Endothelial cell of umbilical vein (primary cell): ENCODE measurements at regions not wholly inside any gene's neighbourhood (a gene's known extent, or its start where the extent isn't known, plus 50 kb on each side); places are given as distances from the start of the nearest gene placed in this dataset.

ENCODE experiments used
- BruUV-seq: library from RNA; stranded (reverse); fragments of 400-500 nt; replicated peaks from 2 replicates; lab custom pipeline; 2021; lab: Mats Ljungman, UMichigan
- CTCF ChIA-PET: fragments of 300-600, 350-600 bp; sonication (Branson Sonifier 250); formaldehyde crosslinking; loops from one replicate; lab custom pipeline; 2021; ENCODE audit warnings: antibody characterized with exemption, inconsistent platforms; lab: Charles Lee
- POLR2A ChIA-PET: fragments of 300-600, 350-600 bp; sonication (Branson Sonifier 250); formaldehyde crosslinking; loops from one replicate; lab custom pipeline; 2021; ENCODE audit warnings: antibody characterized with exemption, inconsistent platforms; lab: Charles Lee
- DNase-seq: peaks from one replicate; pipeline ENCODE4 v3.0.0-alpha.2; 2011; ENCODE audit warnings: low read depth, low spot score
- FAIRE-seq: peaks from 2 replicates; lab custom pipeline; 2011; peaks lifted over from hg19 to GRCh38; lab: Jason Lieb, UNC
- H2AFZ ChIP-seq: 2 replicates; pipeline ENCODE4 v1.6.0; 2012; ENCODE audit warnings: low read depth, low read length, control low read depth, inconsistent platforms
- H3K27ac ChIP-seq: 2 replicates; pipeline ENCODE4 v1.5.1; 2011; ENCODE audit warnings: low read depth, mild to moderate bottlenecking, control low read depth, low read length, moderate library complexity; ENCODE audit not compliant: insufficient read depth
- H3K27me3 ChIP-seq, 2 experiments: 2 replicates each; pipeline versions ENCODE4 v1.6.0 to v1.6.1; 2011; ENCODE audit warnings: low read length in 2 of 2, mixed read lengths in 1 of 2; ENCODE audit not compliant: control insufficient read depth in 2 of 2, insufficient read depth in 2 of 2
- H3K36me3 ChIP-seq, 2 experiments: 2 replicates in 1 of 2; 3 replicates in 1 of 2; pipeline ENCODE4 v1.5.1; 2011; ENCODE audit warnings: low read length in 2 of 2, mild to moderate bottlenecking in 1 of 2, moderate library complexity in 1 of 2; ENCODE audit not compliant: control insufficient read depth in 2 of 2, insufficient read depth in 2 of 2; ENCODE audit errors: extremely low read depth in 1 of 2
- H3K4me1 ChIP-seq: 3 replicates; pipeline ENCODE4 v1.5.1; 2011; ENCODE audit warnings: mild to moderate bottlenecking, low read length; ENCODE audit not compliant: control insufficient read depth, insufficient read depth; ENCODE audit errors: extremely low read depth
- H3K4me2 ChIP-seq: 2 replicates; pipeline ENCODE4 v1.6.1; 2011; ENCODE audit warnings: low read length, control low read depth, mixed read lengths; ENCODE audit not compliant: insufficient read depth
- H3K4me3 ChIP-seq, 3 experiments: fragments of 200-600 bp in 1 of 3; sonication (generic), shearing (Covaris generic) in 1 of 3; replicated peaks in 1 of 3; 2 replicates each; pipeline ENCODE4 v1.5.1; 2011 to 2016; ENCODE audit warnings: control low read depth in 3 of 3, low read length in 3 of 3, mild to moderate bottlenecking in 2 of 3, inconsistent platforms in 1 of 3, low read depth in 1 of 3, moderate library complexity in 1 of 3; ENCODE audit not compliant: insufficient read depth in 1 of 3
- H3K79me2 ChIP-seq: 2 replicates; pipeline ENCODE4 v1.6.0; 2012; ENCODE audit warnings: low read length, inconsistent platforms; ENCODE audit not compliant: control insufficient read depth, insufficient read depth
- H3K9ac ChIP-seq: replicated peaks from 2 replicates; pipeline ENCODE3; 2011; ENCODE audit warnings: low read length, control low read depth; ENCODE audit not compliant: insufficient read depth; ENCODE audit errors: extremely low read depth
- H3K9me1 ChIP-seq: replicated peaks from 3 replicates; pipeline ENCODE4 v1.6.0; 2011; ENCODE audit warnings: mild to moderate bottlenecking, low read length; ENCODE audit not compliant: control insufficient read depth, insufficient read depth; ENCODE audit errors: extremely low read depth
- H3K9me3 ChIP-seq: replicated peaks from 2 replicates; pipeline ENCODE4 v1.5.1; 2012; ENCODE audit warnings: low read length, inconsistent platforms; ENCODE audit not compliant: control insufficient read depth, insufficient read depth
- H4K20me1 ChIP-seq: replicated peaks from 2 replicates; pipeline ENCODE3; 2011; ENCODE audit warnings: mild to moderate bottlenecking, low read length; ENCODE audit not compliant: control insufficient read depth, insufficient read depth; ENCODE audit errors: extremely low read depth
- CTCF ChIP-seq, 2 donors: IDR thresholded peaks; 1 replicate in 1 of 2; 2 replicates in 1 of 2; pipeline ENCODE4 v1.5.1; 2011; ENCODE audit warnings: low read length in 2 of 2, mild to moderate bottlenecking in 2 of 2, moderate library complexity in 2 of 2, control low read depth in 1 of 2, inconsistent platforms in 1 of 2, low read depth in 1 of 2; ENCODE audit not compliant: insufficient read depth in 1 of 2; ENCODE audit errors: extremely low read depth in 1 of 2
- EZH2 ChIP-seq: IDR thresholded peaks from 2 replicates; pipeline ENCODE4 v1.6.1; 2012; ENCODE audit warnings: borderline replicate concordance, low read depth, mild to moderate bottlenecking, moderate library complexity, low read length, inconsistent platforms; ENCODE audit not compliant: severe bottlenecking
- FOS ChIP-seq: IDR thresholded peaks from 2 replicates; pipeline ENCODE4 v1.6.1; 2011; ENCODE audit warnings: mild to moderate bottlenecking, low read length, moderate library complexity, borderline replicate concordance; ENCODE audit not compliant: insufficient read depth
- GATA2 ChIP-seq: IDR thresholded peaks from 2 replicates; pipeline ENCODE4 v1.7.0; 2011; ENCODE audit warnings: low read depth, mild to moderate bottlenecking, moderate library complexity, mixed read lengths, low read length; ENCODE audit not compliant: insufficient read length, insufficient read depth
- JUN ChIP-seq: IDR thresholded peaks from 2 replicates; pipeline ENCODE4 v1.6.1; 2011; ENCODE audit warnings: borderline replicate concordance, low read depth; ENCODE audit not compliant: insufficient read length, insufficient read depth
- MAX ChIP-seq: IDR thresholded peaks from 2 replicates; pipeline ENCODE4 v1.6.1; 2011; ENCODE audit not compliant: insufficient read depth, insufficient read length
- MYC ChIP-seq: IDR thresholded peaks from one replicate; pipeline ENCODE4 v1.6.1; 2011; ENCODE audit warnings: mild to moderate bottlenecking, low read depth, low read length
- POLR2A ChIP-seq: IDR thresholded peaks from 2 replicates; pipeline ENCODE4 v1.6.1; 2012; ENCODE audit warnings: low read depth, mild to moderate bottlenecking, control low read depth, low read length
- POLR2AphosphoS5 ChIP-seq: IDR thresholded peaks from 2 replicates; pipeline ENCODE4 v1.6.1; 2012; ENCODE audit warnings: low read depth, mild to moderate bottlenecking, control low read depth, low read length, moderate library complexity; ENCODE audit not compliant: insufficient read depth
- dilution Hi-C: fragments of 300-500 bp; cut with MboI; formaldehyde crosslinking; loops from one replicate; pipeline ENCODE4 v1.15.0; 2019; ENCODE audit warnings: low sequenced_read_pairs; ENCODE audit not compliant: extremely low pct_ligation_motif_present
- intact Hi-C: fragments of 100-400 bp; cut with micrococcal nuclease; formaldehyde crosslinking; loops from one replicate; pipeline ENCODE4 v1.10.0; 2022

- FAIRE-seq (no peak), DNase-seq (no peak)
- TF ChIP-seq FOS (no peak), GATA2 (no peak), EZH2 (no peak), CTCF (IDR thresholded peaks at IDR 0.05; ENCODE audit: extremely low read depth in 1 of 2, insufficient read depth in 1 of 2, low read depth in 1 of 2, low read length in 2 of 2) (no peak), JUN (no peak), MYC (no peak), MAX (no peak), POLR2A (no peak), POLR2AphosphoS5 (no peak)
- Histone ChIP-seq H2AFZ (no peak overlapping the region), H3K4me1 (no peaks in the 10 kb centered on the region), H4K20me1 (no peaks in the 10 kb centered on the region), H3K27me3 (no peaks in the 10 kb centered on the region), H3K36me3 (no peaks in the 10 kb centered on the region), H3K9me3 (no peaks in the 10 kb centered on the region), H3K79me2 (no peaks in the 10 kb centered on the region), H3K4me3 (no peak overlapping the region), H3K9ac (no peak overlapping the region), H3K9me1 (no peaks in the 10 kb centered on the region), H3K4me2 (no peak overlapping the region), H3K27ac (no peak overlapping the region)
- CTCF ChIA-PET = interaction anchor here (1.3 to 6.2 kb wide), 4 partner anchors 12 to 463 kb away, joined by 3 to 69 read pairs (median 30); no protein-coding TSS in a partner anchor
- dilution Hi-C loops (no loop called here), intact Hi-C loops (no loop called here)
- POLR2A ChIA-PET = no interaction called here
- no TSS peak for BruUV-seq
These were observed 480.7 kb downstream of the NPHP4 start for GRCh38 chr1:5511381-5512097.
